GM20000 (cell line): ENCODE measurements at regions not wholly inside any gene's neighbourhood (a gene's known extent, or its start where the extent isn't known, plus 50 kb on each side); places are given as distances from the start of the nearest gene placed in this dataset.

Experiments used
- DNase-seq: peaks from one replicate; pipeline ENCODE4 v3.0.0; 2012; ENCODE audit warnings: low spot score
- TF ChIP-seq, protein P1 (sequence below): IDR thresholded peaks from 2 replicates; pipeline ENCODE4 v1.5.1; 2012; ENCODE audit warnings: mild to moderate bottlenecking, control low read depth; ENCODE audit errors: extremely low read depth, missing control alignments

DNA sequence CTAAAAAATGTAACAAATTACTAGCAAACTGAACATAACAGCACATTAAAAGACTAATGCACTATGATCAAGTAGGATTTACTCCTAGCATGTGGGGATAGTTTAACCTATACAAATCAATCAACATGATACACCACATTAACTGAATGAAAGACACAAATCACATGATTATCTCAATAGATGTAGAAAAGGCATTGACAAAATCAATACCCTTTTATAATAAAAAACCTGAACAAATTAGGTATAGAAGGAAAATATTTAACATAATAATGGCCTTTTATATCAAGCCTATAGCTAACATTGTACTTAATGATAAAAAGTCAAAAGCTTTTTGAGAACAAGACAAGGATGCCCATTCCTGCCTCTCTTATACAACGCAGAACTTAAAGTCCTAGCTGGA, 540.0 kb downstream of the RERGL start:
- TF ChIP-seq, protein P1, sequence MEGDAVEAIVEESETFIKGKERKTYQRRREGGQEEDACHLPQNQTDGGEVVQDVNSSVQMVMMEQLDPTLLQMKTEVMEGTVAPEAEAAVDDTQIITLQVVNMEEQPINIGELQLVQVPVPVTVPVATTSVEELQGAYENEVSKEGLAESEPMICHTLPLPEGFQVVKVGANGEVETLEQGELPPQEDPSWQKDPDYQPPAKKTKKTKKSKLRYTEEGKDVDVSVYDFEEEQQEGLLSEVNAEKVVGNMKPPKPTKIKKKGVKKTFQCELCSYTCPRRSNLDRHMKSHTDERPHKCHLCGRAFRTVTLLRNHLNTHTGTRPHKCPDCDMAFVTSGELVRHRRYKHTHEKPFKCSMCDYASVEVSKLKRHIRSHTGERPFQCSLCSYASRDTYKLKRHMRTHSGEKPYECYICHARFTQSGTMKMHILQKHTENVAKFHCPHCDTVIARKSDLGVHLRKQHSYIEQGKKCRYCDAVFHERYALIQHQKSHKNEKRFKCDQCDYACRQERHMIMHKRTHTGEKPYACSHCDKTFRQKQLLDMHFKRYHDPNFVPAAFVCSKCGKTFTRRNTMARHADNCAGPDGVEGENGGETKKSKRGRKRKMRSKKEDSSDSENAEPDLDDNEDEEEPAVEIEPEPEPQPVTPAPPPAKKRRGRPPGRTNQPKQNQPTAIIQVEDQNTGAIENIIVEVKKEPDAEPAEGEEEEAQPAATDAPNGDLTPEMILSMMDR, result no peak
- no peak for DNase-seq

DNA sequence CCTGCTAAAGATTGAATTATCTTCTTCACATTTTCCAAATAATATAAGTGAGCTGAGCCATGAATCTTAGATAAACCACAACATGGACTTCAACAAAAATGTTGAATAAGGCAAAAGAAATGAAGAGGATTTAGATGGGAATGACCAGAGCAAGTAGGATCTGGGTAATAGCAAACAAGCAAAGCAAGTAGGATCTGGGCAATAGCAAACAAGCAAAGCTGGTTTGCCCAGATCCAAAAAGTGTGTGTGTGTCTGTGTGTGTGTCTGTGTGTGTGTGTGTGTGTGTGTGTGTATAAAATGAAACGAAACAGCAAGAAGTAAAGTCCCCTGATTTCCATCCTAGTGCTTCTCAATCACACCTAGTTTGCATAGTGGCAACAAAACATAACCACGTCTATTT, 549.1 kb downstream of the RERGL start:
- no peak for DNase-seq
- TF ChIP-seq, protein P1, result no peak

DNA sequence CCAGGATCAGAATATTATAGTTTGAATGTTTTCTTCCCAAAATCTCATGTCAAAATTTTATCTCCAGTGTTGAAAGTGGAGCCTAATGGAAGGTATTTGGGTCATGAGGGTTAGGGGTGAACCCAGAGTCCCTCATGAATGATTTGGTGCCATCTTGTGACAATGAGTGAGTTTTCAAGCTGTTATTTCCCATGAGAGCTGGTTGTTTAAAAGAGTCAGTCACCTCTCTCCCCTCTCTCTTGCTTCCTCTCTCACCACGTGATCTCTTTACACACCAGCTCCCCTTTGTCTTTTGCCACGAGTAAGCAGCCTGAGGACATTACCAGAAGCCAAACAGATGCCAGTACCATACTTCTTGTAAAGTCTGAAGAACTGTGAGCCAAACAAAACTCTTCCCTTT, 561.6 kb downstream of the RERGL start:
- TF ChIP-seq, protein P1, result no peak
- no peak for DNase-seq

GRCh38 chr12:17527021-17527420, 563.0 kb downstream of the RERGL start:
- TF ChIP-seq, protein P1, result no peak
- DNase-seq, result no peak

- DNase-seq, result no peak
- TF ChIP-seq, protein P1, result no peak
These were observed 578.6 kb downstream of the RERGL start for GRCh38 chr12:17511369-17511768.

- DNase-seq, result no peak
- TF ChIP-seq, protein P1, result no peak
These were observed 582.7 kb downstream of the RERGL start for GRCh38 chr12:17507336-17507735.

- TF ChIP-seq, protein P1, result no peak
- no peak for DNase-seq
These were observed 586.3 kb downstream of the RERGL start for GRCh38 chr12:17503742-17504141.

- no peak for DNase-seq
- TF ChIP-seq, protein P1, result no peak
These were observed 600.5 kb downstream of the RERGL start for GRCh38 chr12:17489452-17489851.
